SU-DHL-6 (cell line): ENCODE measurements at regions not wholly inside any gene's neighbourhood (a gene's known extent, or its start where the extent isn't known, plus 50 kb on each side); places are given as distances from the start of the nearest gene placed in this dataset.

Experiments
- H2AFZ ChIP-seq: fragments of 200-600 bp; sonication (generic); 2 replicates; pipeline ENCODE4 v1.6.1; 2014; ENCODE audit warnings: low read depth, mild to moderate bottlenecking, moderate library complexity, mixed read lengths, antibody characterized with exemption, low read length; ENCODE audit not compliant: severe bottlenecking
- H3F3A ChIP-seq: fragments of 200-600 bp; shearing (Covaris generic); 2 replicates; pipeline ENCODE4 v1.6.0; 2016; ENCODE audit warnings: antibody characterized with exemption, mild to moderate bottlenecking; ENCODE audit not compliant: insufficient read depth
- H3K27ac ChIP-seq: fragments of 200-600 bp; sonication (generic); 2 replicates; pipeline ENCODE4 v1.5.1; 2016; ENCODE audit warnings: low read depth, mild to moderate bottlenecking, low read length, moderate library complexity, mixed read lengths
- H3K27me3 ChIP-seq: fragments of 200-600 bp; sonication (generic), shearing (Covaris generic); 2 replicates; pipeline ENCODE4 v1.6.0; 2014; ENCODE audit warnings: mild to moderate bottlenecking, low read length
- H3K36me3 ChIP-seq: fragments of 200-600 bp; sonication (generic); 2 replicates; pipeline ENCODE4 v1.6.1; 2014; ENCODE audit warnings: mild to moderate bottlenecking, low read length, mixed read lengths
- H3K4me2 ChIP-seq: fragments of 300-600, 200-600 bp; shearing (Covaris generic), sonication (generic); 2 replicates; pipeline ENCODE4 v1.6.0; 2014; ENCODE audit warnings: low read length, low read depth, mild to moderate bottlenecking; ENCODE audit not compliant: poor library complexity, severe bottlenecking
- H3K4me3 ChIP-seq: fragments of 200-600 bp; sonication (generic); 2 replicates; pipeline ENCODE4 v1.5.1; 2014; ENCODE audit warnings: antibody characterized with exemption, low read length, mild to moderate bottlenecking, mixed read lengths; ENCODE audit not compliant: insufficient read depth, poor library complexity, severe bottlenecking
- H3K79me2 ChIP-seq: fragments of 200-600 bp; sonication (generic); 2 replicates; pipeline ENCODE4 v1.6.1; 2014; ENCODE audit warnings: mild to moderate bottlenecking, low read length, moderate library complexity; ENCODE audit not compliant: insufficient read depth
- H3K9ac ChIP-seq: fragments of 200-600 bp; sonication (generic); 2 replicates; pipeline ENCODE4 v1.7.0; 2014; ENCODE audit warnings: mild to moderate bottlenecking, low read length
- H3K9me2 ChIP-seq: fragments of 200-600 bp; sonication (generic); replicated peaks from 2 replicates; pipeline ENCODE4 v1.6.1; 2014; ENCODE audit warnings: low read length; ENCODE audit not compliant: insufficient read depth
- H3K9me3 ChIP-seq: fragments of 200-600 bp; sonication (generic); 2 replicates; pipeline ENCODE4 v1.6.1; 2014; ENCODE audit warnings: low read length, mixed read lengths; ENCODE audit not compliant: insufficient read depth
- H4K20me1 ChIP-seq: fragments of 200-600 bp; sonication (generic); 2 replicates; pipeline ENCODE4 v1.6.1; 2014; ENCODE audit warnings: low read depth, mild to moderate bottlenecking, antibody characterized with exemption, low read length, moderate library complexity, mixed read lengths
- CTCF ChIP-seq: fragments of 200-600 bp; sonication (generic); IDR thresholded peaks from one replicate; pipeline ENCODE4 v1.5.1; 2017; ENCODE audit warnings: antibody characterized with exemption, mild to moderate bottlenecking, low read length, moderate library complexity; ENCODE audit not compliant: insufficient read depth, poor library complexity, severe bottlenecking
- EZH2phosphoT487 ChIP-seq: fragments of 200-600 bp; sonication (generic), shearing (Covaris generic); conservative IDR thresholded peaks from 2 replicates; pipeline ENCODE4 v1.6.1; 2018; ENCODE audit warnings: mild to moderate bottlenecking, antibody characterized with exemption, low read length, moderate library complexity, mixed read lengths

- Histone ChIP-seq H3K27me3 (no peaks in the 10 kb centered on the region), H3F3A (no peaks in the 10 kb centered on the region), H3K9me2 (no peaks in the 10 kb centered on the region), H3K36me3 (no peaks in the 10 kb centered on the region), H3K9ac (no peak overlapping the region), H3K4me3 (no peak overlapping the region), H3K9me3 (no peaks in the 10 kb centered on the region), H2AFZ (no peak overlapping the region), H4K20me1 (no peaks in the 10 kb centered on the region), H3K79me2 (no peaks in the 10 kb centered on the region), H3K27ac (no peak overlapping the region), H3K4me2 (no peak overlapping the region)
- no peak for TF ChIP-seq EZH2phosphoT487
- no peak for TF ChIP-seq CTCF
Observed at GRCh38 chr16:77488652-77489051, 53.8 kb upstream of the ADAMTS18 start.

GRCh38 chr16:77491091-77491490 lies 56.3 kb upstream of the ADAMTS18 start:
- Histone ChIP-seq H3K9ac (no peak overlapping the region), H3K9me3 (no peaks in the 10 kb centered on the region), H3K9me2 (no peaks in the 10 kb centered on the region), H3K4me3 (no peak overlapping the region), H3K36me3 (no peaks in the 10 kb centered on the region), H2AFZ (no peak overlapping the region), H4K20me1 (no peaks in the 10 kb centered on the region), H3K79me2 (no peaks in the 10 kb centered on the region), H3F3A (no peaks in the 10 kb centered on the region), H3K27ac (no peak overlapping the region), H3K27me3 (no peaks in the 10 kb centered on the region), H3K4me2 (no peak overlapping the region)
- TF ChIP-seq EZH2phosphoT487 (no peak), CTCF (no peak)

GRCh38 chr16:77496934-77497333 lies 62.1 kb upstream of the ADAMTS18 start:
- Histone ChIP-seq H3K27me3 (no peaks in the 10 kb centered on the region), H3K36me3 (no peaks in the 10 kb centered on the region), H3K9me2 (no peaks in the 10 kb centered on the region), H3K79me2 (no peaks in the 10 kb centered on the region), H4K20me1 (no peaks in the 10 kb centered on the region), H2AFZ (no peak overlapping the region), H3F3A (no peaks in the 10 kb centered on the region), H3K27ac (no peak overlapping the region), H3K9me3 (no peaks in the 10 kb centered on the region), H3K9ac (no peak overlapping the region), H3K4me3 (no peak overlapping the region), H3K4me2 (no peak overlapping the region)
- TF ChIP-seq CTCF, result no peak
- TF ChIP-seq EZH2phosphoT487, result no peak
